ENCODE measurements at regions not wholly inside any gene's neighbourhood (a gene's known extent, or its start where the extent isn't known, plus 50 kb on each side); places are given as distances from the start of the nearest gene placed in this dataset.

DNA sequence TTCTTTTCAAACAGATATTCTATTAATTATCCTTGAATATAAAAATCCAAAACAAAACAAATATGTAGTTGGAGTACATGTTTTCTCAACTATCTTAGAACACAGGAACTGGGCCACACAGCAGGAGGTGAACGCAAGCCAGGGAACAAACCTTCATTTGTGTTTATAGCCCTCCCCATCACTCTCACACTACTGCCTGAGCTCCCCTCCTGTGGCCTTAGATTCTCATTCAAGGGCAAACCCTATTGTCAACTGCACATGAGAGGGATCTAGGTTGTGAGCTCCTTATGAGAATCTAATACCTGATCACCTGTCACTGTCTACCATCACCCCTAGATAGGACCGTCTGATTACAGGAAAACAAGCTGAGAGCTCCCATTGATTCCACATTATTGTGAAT, 427.1 kb upstream of the PRR20A start:
- no peaks in the 10 kb centered on the region for H4K20me1 ChIP-seq (replicated peaks; ENCODE audit: control insufficient read depth, extremely low read depth, insufficient read depth, low read length)
- H3K79me2 ChIP-seq (ENCODE audit: control insufficient read depth, insufficient read depth, low read length) = no peaks in the 10 kb centered on the region
- H3K27me3 ChIP-seq (ENCODE audit: control insufficient read depth in 2 of 2, insufficient read depth in 2 of 2, low read length in 2 of 2) = no peaks in the 10 kb centered on the region
- no peaks in the 10 kb centered on the region for H3K36me3 ChIP-seq (ENCODE audit: control insufficient read depth in 2 of 2, extremely low read depth in 1 of 2, insufficient read depth in 2 of 2, low read length in 2 of 2)
- intact Hi-C loops (cut with micrococcal nuclease) (no loop called here), dilution Hi-C loops (cut with MboI; ENCODE audit: extremely low pct_ligation_motif_present, low sequenced_read_pairs) (no loop called here)
- H2AFZ ChIP-seq (ENCODE audit: low read depth, low read length) = no peak overlapping the region
- POLR2A ChIA-PET = interaction anchor here (0.6 kb wide), 1 partner anchor 1708 kb away, joined by 3 read pairs; no protein-coding TSS in a partner anchor
- CTCF ChIA-PET = interaction anchor here (1.3 to 1.4 kb wide), 2 partner anchors 9 to 911 kb away, joined by 3 to 4 read pairs; no protein-coding TSS in a partner anchor
- FAIRE-seq = no peak
- no peak overlapping the region for H3K4me3 ChIP-seq (replicated peaks in 1 of 3; ENCODE audit: insufficient read depth in 1 of 3, low read depth in 1 of 3, low read length in 3 of 3)
- H3K4me1 ChIP-seq (ENCODE audit: control insufficient read depth, extremely low read depth, insufficient read depth, low read length) = peaks cover 4% of the 10 kb centered on the region
- H3K9me3 ChIP-seq (replicated peaks; ENCODE audit: control insufficient read depth, insufficient read depth, low read length) = no peaks in the 10 kb centered on the region
- DNase-seq (ENCODE audit: low read depth, low spot score) = no peak
- BruUV-seq (replicated peaks) = no TSS peak
- H3K4me2 ChIP-seq (ENCODE audit: insufficient read depth, low read length) = no peak overlapping the region
- no peak overlapping the region for H3K27ac ChIP-seq (ENCODE audit: insufficient read depth, low read depth, low read length)
- no peaks in the 10 kb centered on the region for H3K9me1 ChIP-seq (replicated peaks; ENCODE audit: control insufficient read depth, extremely low read depth, insufficient read depth, low read length)
- H3K9ac ChIP-seq (replicated peaks; ENCODE audit: extremely low read depth, insufficient read depth, low read length) = no peak overlapping the region
- TF ChIP-seq, protein P1, sequence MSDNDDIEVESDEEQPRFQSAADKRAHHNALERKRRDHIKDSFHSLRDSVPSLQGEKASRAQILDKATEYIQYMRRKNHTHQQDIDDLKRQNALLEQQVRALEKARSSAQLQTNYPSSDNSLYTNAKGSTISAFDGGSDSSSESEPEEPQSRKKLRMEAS (IDR thresholded peaks at IDR 0.05; ENCODE audit: insufficient read depth, insufficient read length) = no peak
- TF ChIP-seq, protein P2, sequence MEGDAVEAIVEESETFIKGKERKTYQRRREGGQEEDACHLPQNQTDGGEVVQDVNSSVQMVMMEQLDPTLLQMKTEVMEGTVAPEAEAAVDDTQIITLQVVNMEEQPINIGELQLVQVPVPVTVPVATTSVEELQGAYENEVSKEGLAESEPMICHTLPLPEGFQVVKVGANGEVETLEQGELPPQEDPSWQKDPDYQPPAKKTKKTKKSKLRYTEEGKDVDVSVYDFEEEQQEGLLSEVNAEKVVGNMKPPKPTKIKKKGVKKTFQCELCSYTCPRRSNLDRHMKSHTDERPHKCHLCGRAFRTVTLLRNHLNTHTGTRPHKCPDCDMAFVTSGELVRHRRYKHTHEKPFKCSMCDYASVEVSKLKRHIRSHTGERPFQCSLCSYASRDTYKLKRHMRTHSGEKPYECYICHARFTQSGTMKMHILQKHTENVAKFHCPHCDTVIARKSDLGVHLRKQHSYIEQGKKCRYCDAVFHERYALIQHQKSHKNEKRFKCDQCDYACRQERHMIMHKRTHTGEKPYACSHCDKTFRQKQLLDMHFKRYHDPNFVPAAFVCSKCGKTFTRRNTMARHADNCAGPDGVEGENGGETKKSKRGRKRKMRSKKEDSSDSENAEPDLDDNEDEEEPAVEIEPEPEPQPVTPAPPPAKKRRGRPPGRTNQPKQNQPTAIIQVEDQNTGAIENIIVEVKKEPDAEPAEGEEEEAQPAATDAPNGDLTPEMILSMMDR (IDR thresholded peaks at IDR 0.05; ENCODE audit: extremely low read depth in 1 of 2, insufficient read depth in 1 of 2, low read depth in 1 of 2, low read length in 2 of 2) = no peak
- TF ChIP-seq EZH2 (IDR thresholded peaks at IDR 0.05; ENCODE audit: borderline replicate concordance, low read depth, low read length, severe bottlenecking) (no peak), POLR2A (IDR thresholded peaks at IDR 0.05; ENCODE audit: low read depth, low read length) (no peak), GATA2 (IDR thresholded peaks at IDR 0.05; ENCODE audit: insufficient read depth, insufficient read length, low read depth, low read length) (no peak), JUN (IDR thresholded peaks at IDR 0.05; ENCODE audit: borderline replicate concordance, insufficient read depth, insufficient read length, low read depth) (no peak), FOS (IDR thresholded peaks at IDR 0.05; ENCODE audit: borderline replicate concordance, insufficient read depth, low read length) (no peak), MYC (IDR thresholded peaks at IDR 0.05; ENCODE audit: low read depth, low read length) (no peak), POLR2AphosphoS5 (IDR thresholded peaks at IDR 0.05; ENCODE audit: insufficient read depth, low read depth, low read length) (no peak)
